ENCODE measurements at regions not wholly inside any gene's neighbourhood (a gene's known extent, or its start where the extent isn't known, plus 50 kb on each side); places are given as distances from the start of the nearest gene placed in this dataset.

- no peak for ATAC-seq
- TF ChIP-seq CSRNP3 (CRISPR knock-in tag; IDR thresholded peaks at IDR 0.05): no peak
- no peak for TF ChIP-seq CREB5 (CRISPR knock-in tag; IDR thresholded peaks at IDR 0.05; ENCODE audit: low read depth)
- no peak for TF ChIP-seq BACH2 (CRISPR knock-in tag; IDR thresholded peaks at IDR 0.05; ENCODE audit: borderline replicate concordance)
- TF ChIP-seq ZNF70 (CRISPR knock-in tag; IDR thresholded peaks at IDR 0.05): no peak
- TF ChIP-seq ZNF8 (CRISPR knock-in tag; IDR thresholded peaks at IDR 0.05): no peak
- TF ChIP-seq OSR1 (CRISPR knock-in tag; IDR thresholded peaks at IDR 0.05): no peak
- TF ChIP-seq TOX (CRISPR knock-in tag; IDR thresholded peaks at IDR 0.05; ENCODE audit: borderline replicate concordance): no peak
- no peak for TF ChIP-seq ISL1 (CRISPR knock-in tag; IDR thresholded peaks at IDR 0.05)
- TF ChIP-seq ZFP30 (CRISPR knock-in tag; IDR thresholded peaks at IDR 0.05): no peak
- no peak for TF ChIP-seq PPARA (CRISPR knock-in tag; IDR thresholded peaks at IDR 0.05; ENCODE audit: borderline replicate concordance)
- TF ChIP-seq PATZ1 (CRISPR knock-in tag; IDR thresholded peaks at IDR 0.05; ENCODE audit: borderline replicate concordance): no peak
- TF ChIP-seq ARNTL (CRISPR knock-in tag; IDR thresholded peaks at IDR 0.05; ENCODE audit: borderline replicate concordance, low read depth): no peak
Observed at GRCh38 chr15:93302080-93302765, 213.2 kb upstream of the RGMA start.

- no peak for TF ChIP-seq ESRRG (CRISPR knock-in tag; IDR thresholded peaks at IDR 0.05)
- TF ChIP-seq POU6F1 (CRISPR knock-in tag; IDR thresholded peaks at IDR 0.05; ENCODE audit: borderline replicate concordance, low read depth): no peak
- no peak for TF ChIP-seq TSHZ2 (CRISPR knock-in tag; IDR thresholded peaks at IDR 0.05)
- TF ChIP-seq ZNF70 (CRISPR knock-in tag; IDR thresholded peaks at IDR 0.05): no peak
- TF ChIP-seq ISL1 (CRISPR knock-in tag; IDR thresholded peaks at IDR 0.05): no peak
- TF ChIP-seq ZNF565 (CRISPR knock-in tag; conservative IDR thresholded peaks at IDR 0.05; ENCODE audit: low read depth): no peak
- no peak for TF ChIP-seq TOX (CRISPR knock-in tag; IDR thresholded peaks at IDR 0.05; ENCODE audit: borderline replicate concordance)
- TF ChIP-seq OSR1 (CRISPR knock-in tag; IDR thresholded peaks at IDR 0.05): no peak
- TF ChIP-seq CREB5 (CRISPR knock-in tag; IDR thresholded peaks at IDR 0.05; ENCODE audit: low read depth): no peak
- no peak for TF ChIP-seq GLIS3 (CRISPR knock-in tag; IDR thresholded peaks at IDR 0.05)
- no peak for TF ChIP-seq RARB (CRISPR knock-in tag; IDR thresholded peaks at IDR 0.05)
- no peak for TF ChIP-seq ARNTL (CRISPR knock-in tag; IDR thresholded peaks at IDR 0.05; ENCODE audit: borderline replicate concordance, low read depth)
- TF ChIP-seq ZC3H10 (CRISPR knock-in tag; IDR thresholded peaks at IDR 0.05): no peak
- TF ChIP-seq PATZ1 (CRISPR knock-in tag; IDR thresholded peaks at IDR 0.05; ENCODE audit: borderline replicate concordance): no peak
- ATAC-seq: no peak
Observed at GRCh38 chr15:93300796-93301195, 211.8 kb upstream of the RGMA start.
